ENCODE measurements at regions not wholly inside any gene's neighbourhood (a gene's known extent, or its start where the extent isn't known, plus 50 kb on each side); places are given as distances from the start of the nearest gene placed in this dataset.

DNA sequence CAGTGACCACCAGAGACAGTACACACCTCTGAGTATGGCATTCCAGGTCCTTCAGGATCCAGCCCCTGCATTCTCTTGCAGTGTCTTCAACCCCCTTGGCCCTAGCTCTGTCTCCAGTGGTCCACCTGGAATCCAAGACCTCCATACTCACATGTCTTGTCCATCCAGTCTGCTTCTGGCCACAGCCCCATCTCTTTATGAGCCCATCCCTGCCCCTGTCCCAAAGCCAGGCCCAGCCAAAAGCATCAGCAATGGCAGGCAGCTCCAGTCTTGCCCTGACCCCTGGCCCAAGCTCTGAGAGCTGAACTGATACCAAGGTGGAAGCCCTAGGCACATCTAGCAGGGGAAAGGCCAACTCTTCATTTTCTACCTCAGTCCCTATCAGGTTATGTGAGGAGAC is 119.6 kb upstream of the PTPRT start:
- TF ChIP-seq EZH2 (IDR thresholded peaks at IDR 0.05; ENCODE audit: insufficient read depth, poor library complexity, severe bottlenecking): no peak
- no peak for TF ChIP-seq EZH2phosphoT487 (IDR thresholded peaks at IDR 0.05; ENCODE audit: insufficient read depth, low read depth)

Measured in GM23248 (cell line).